D721Med (cell line): ENCODE measurements at regions not wholly inside any gene's neighbourhood (a gene's known extent, or its start where the extent isn't known, plus 50 kb on each side); places are given as distances from the start of the nearest gene placed in this dataset.

ENCODE experiments used
- DNase-seq: peaks from one replicate; pipeline ENCODE4 v3.0.0; 2011; ENCODE audit warnings: low spot score; ENCODE audit not compliant: insufficient read length
- FAIRE-seq: peaks from 2 replicates; lab custom pipeline; 2011; peaks lifted over from hg19 to GRCh38; lab: Jason Lieb, UNC
- CTCF ChIP-seq: IDR thresholded peaks from 2 replicates; pipeline ENCODE4 v1.5.1; 2012; ENCODE audit warnings: mild to moderate bottlenecking, control low read depth; ENCODE audit not compliant: insufficient read depth; ENCODE audit errors: missing control alignments

- no peak for TF ChIP-seq CTCF
- FAIRE-seq (no peak), DNase-seq (no peak)
These were observed 270.0 kb upstream of the HES1 start for GRCh38 chr3:193865896-193866480.

DNA sequence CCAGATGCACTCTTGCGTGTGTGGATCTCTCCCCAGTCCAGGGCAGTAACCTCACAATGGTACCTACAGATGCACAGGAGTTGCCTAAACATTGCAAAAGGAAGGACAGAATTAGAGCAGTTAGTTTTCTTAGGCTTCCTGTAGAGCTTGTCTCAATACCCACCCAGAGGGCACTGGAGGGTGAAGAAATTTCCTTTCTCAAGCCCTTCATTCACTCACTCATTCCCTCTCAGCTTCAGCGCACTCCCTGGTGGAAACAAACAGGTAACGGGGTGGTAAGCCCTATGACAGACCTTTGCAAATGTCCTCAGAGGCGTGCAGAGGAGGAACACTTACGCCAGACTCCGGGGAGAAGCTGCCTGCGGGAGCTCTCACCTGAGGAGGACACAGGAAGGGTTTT is 267.4 kb upstream of the HES1 start:
- DNase-seq, result no peak
- TF ChIP-seq CTCF, result no peak
- FAIRE-seq, result no peak

- FAIRE-seq, result no peak
- DNase-seq, result no peak
- no peak for TF ChIP-seq CTCF
These were observed 266.4 kb upstream of the HES1 start for GRCh38 chr3:193869221-193870201.

DNA sequence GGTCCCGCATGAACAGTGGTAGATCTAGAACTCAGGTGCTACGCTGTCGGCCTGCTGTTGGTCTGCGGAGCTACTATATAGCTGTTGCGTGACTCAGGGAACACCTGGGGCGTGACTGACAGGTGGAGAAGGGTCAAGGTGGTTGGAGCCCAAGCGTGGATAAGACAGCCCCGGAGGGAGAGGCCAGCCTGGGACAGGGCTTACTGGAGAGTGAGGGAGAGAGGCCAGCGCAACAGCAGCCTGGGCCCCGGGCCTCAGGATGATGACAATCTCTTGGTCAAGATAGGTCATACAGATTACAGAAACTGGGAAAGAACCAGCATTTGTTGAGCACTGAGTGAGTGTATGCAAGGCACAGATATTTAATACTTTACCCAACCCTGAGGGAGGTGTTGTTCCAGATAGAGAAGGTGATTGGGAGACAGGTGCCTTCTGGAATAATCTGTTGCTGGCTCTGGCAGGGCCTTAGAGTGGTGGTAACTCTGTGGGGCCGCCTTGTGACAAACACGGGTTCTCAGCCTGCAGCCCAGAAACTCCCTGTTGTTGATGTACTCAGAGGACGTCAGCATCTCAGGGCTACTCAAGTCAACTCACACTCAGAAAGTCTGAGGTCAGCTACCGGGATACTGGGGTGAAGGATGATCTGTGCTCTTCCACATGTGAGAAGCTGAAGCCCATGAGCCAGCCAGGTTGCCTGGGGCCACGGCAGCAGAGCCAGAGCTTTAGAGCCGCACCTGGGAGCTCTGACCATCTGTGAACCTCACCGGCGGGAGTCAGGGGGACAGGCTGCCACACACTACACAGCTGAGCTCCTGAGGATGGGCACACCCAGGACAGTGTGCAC is 265.4 kb upstream of the HES1 start:
- TF ChIP-seq CTCF, result no peak
- DNase-seq (no peak), FAIRE-seq (no peak)

- DNase-seq (no peak), FAIRE-seq (no peak)
- no peak for TF ChIP-seq CTCF
These were observed 264.8 kb upstream of the HES1 start for GRCh38 chr3:193871220-193871485.

DNA sequence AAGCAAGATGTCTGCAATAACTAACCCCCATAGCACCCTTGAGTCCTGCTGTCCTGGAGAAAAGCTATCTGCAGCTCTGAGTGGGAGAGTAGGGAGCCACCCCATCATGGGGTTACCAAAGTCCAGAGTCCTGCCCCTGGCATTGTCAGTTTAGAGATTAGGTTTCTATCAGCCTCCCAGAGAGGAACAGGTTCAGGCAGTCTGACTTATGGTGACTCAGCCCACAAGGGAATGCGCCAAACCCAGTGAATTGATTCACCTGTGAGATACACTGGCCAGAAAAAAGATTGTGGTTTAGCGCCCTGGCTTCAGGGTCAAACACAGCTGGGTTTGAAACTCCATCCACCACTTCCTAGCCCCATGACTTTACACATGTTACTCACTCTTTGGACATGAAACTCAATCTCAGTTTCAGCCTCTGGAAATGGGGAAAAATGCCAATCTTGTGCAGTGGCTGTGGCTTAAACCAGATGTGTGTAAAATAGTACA is 263.6 kb upstream of the HES1 start:
- DNase-seq (no peak), FAIRE-seq (no peak)
- TF ChIP-seq CTCF, result no peak
